Neural progenitor cell (in vitro differentiated cells): ENCODE measurements at regions not wholly inside any gene's neighbourhood (a gene's known extent, or its start where the extent isn't known, plus 50 kb on each side); places are given as distances from the start of the nearest gene placed in this dataset.

Source experiments
- CTCF ChIP-seq: fragments of 200-600 bp; sonication (generic); IDR thresholded peaks from 2 replicates; pipeline ENCODE4 v1.5.1; 2017; ENCODE audit warnings: antibody characterized with exemption, mild to moderate bottlenecking
- EZH2 ChIP-seq: fragments of 200-600 bp; sonication (generic); IDR thresholded peaks from 2 replicates; pipeline ENCODE4 v1.6.1; 2017; ENCODE audit warnings: antibody characterized with exemption, mild to moderate bottlenecking, moderate library complexity

- no peak for TF ChIP-seq EZH2
- TF ChIP-seq CTCF, result no peak
Observed at GRCh38 chr1:60981357-60981756, 101.0 kb upstream of the NFIA start.
